Hepatocyte (in vitro differentiated cells): ENCODE measurements at regions not wholly inside any gene's neighbourhood (a gene's known extent, or its start where the extent isn't known, plus 50 kb on each side); places are given as distances from the start of the nearest gene placed in this dataset.

Source experiments
- DNase-seq: peaks from one replicate; pipeline ENCODE4 v3.0.0-alpha.2; 2016; ENCODE audit warnings: low spot score
- H2AFZ ChIP-seq: fragments of 200-600 bp; sonication (generic); 2 replicates; pipeline ENCODE4 v1.6.0; 2016; ENCODE audit warnings: antibody characterized with exemption, mild to moderate bottlenecking
- H3K27ac ChIP-seq: fragments of 200-600 bp; sonication (generic); 2 replicates; pipeline ENCODE4 v1.5.1; 2016; ENCODE audit warnings: mild to moderate bottlenecking
- H3K27me3 ChIP-seq: fragments of 200-600 bp; sonication (generic); 2 replicates; pipeline ENCODE4 v1.6.1; 2016
- H3K36me3 ChIP-seq: fragments of 200-600 bp; sonication (generic); replicated peaks from 2 replicates; pipeline ENCODE4 v1.5.1; 2016; ENCODE audit warnings: low read depth; ENCODE audit not compliant: insufficient read depth
- H3K4me1 ChIP-seq: fragments of 200-600 bp; sonication (generic); 2 replicates; pipeline ENCODE4 v1.5.1; 2016; ENCODE audit warnings: mild to moderate bottlenecking, moderate library complexity; ENCODE audit not compliant: insufficient read depth
- H3K4me2 ChIP-seq: fragments of 200-600 bp; sonication (generic); 2 replicates; pipeline ENCODE4 v1.6.0; 2016
- H3K4me3 ChIP-seq: fragments of 200-600 bp; sonication (generic); 2 replicates; pipeline ENCODE4 v1.5.1; 2016; ENCODE audit warnings: mild to moderate bottlenecking
- H3K79me2 ChIP-seq: fragments of 200-600 bp; sonication (generic); 2 replicates; pipeline ENCODE4 v1.6.0; 2017; ENCODE audit warnings: mild to moderate bottlenecking
- H3K9me2 ChIP-seq: fragments of 200-600 bp; sonication (generic); replicated peaks from 2 replicates; pipeline ENCODE4 v1.6.0; 2017; ENCODE audit warnings: mild to moderate bottlenecking; ENCODE audit not compliant: insufficient read depth
- H3K9me3 ChIP-seq: fragments of 200-600 bp; sonication (generic); 2 replicates; pipeline ENCODE4 v1.5.1; 2016; ENCODE audit warnings: low read depth, mild to moderate bottlenecking
- H4K20me1 ChIP-seq: fragments of 200-600 bp; sonication (generic); 2 replicates; pipeline ENCODE4 v1.6.0; 2016; ENCODE audit warnings: mild to moderate bottlenecking; ENCODE audit not compliant: insufficient read depth, poor library complexity, severe bottlenecking
- EZH2 ChIP-seq: fragments of 200-600 bp; sonication (generic); IDR thresholded peaks from 2 replicates; pipeline ENCODE4 v1.6.1; 2016; ENCODE audit warnings: antibody characterized with exemption, mild to moderate bottlenecking, borderline replicate concordance
- EZH2phosphoT487 ChIP-seq: fragments of 200-600 bp; sonication (generic); IDR thresholded peaks from one replicate; pipeline ENCODE4 v1.6.1; 2018; ENCODE audit warnings: antibody characterized with exemption, mild to moderate bottlenecking, low read depth, moderate library complexity; ENCODE audit not compliant: unreplicated experiment, severe bottlenecking
- WGBS: methylation state at CpG from one replicate; pipeline ENCODE4 v1.1.6; 2016; ENCODE audit warnings: low lambda C conversion rate; ENCODE audit errors: missing lambda C conversion rate; 5-methylcytosine and 5-hydroxymethylcytosine counted together
- TF ChIP-seq, protein P1 (sequence below): fragments of 200-600 bp; sonication (generic); IDR thresholded peaks from 2 replicates; pipeline ENCODE4 v1.5.1; 2016; ENCODE audit warnings: antibody characterized with exemption, mild to moderate bottlenecking; ENCODE audit not compliant: poor library complexity

DNA sequence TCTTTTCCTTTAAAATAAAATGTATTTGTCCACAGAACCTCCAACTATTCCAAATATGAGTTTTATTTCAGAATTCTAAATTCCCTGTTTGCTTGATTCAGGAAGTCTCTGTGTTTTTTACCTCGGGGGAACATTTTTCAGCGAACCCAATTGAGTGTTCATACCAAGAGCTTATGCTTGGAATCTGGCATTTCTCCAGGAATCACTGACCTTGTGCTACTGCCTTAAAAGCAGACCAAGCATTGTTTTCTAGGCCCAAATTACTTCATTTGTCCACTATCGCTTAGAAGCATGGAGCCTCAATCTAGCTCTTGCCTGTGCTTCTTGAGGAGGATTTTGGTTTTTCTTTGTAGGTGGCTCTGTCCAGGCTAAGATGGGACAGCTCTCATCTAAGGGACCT, 59.4 kb downstream of the EBLN1 start:
- Histone ChIP-seq H3K79me2 (no peaks in the 10 kb centered on the region), H3K27ac (no peak overlapping the region), H2AFZ (no peak overlapping the region), H3K9me2 (no peaks in the 10 kb centered on the region), H4K20me1 (no peaks in the 10 kb centered on the region), H3K4me3 (no peak overlapping the region), H3K4me1 (no peaks in the 10 kb centered on the region), H3K9me3 (no peaks in the 10 kb centered on the region), H3K27me3 (no peaks in the 10 kb centered on the region), H3K36me3 (no peaks in the 10 kb centered on the region), H3K4me2 (no peak overlapping the region)
- no peak for DNase-seq
- WGBS, result 77% methylated on average over 3 of the region's 3 CpGs
- no peak for TF ChIP-seq EZH2
- TF ChIP-seq, protein P1, sequence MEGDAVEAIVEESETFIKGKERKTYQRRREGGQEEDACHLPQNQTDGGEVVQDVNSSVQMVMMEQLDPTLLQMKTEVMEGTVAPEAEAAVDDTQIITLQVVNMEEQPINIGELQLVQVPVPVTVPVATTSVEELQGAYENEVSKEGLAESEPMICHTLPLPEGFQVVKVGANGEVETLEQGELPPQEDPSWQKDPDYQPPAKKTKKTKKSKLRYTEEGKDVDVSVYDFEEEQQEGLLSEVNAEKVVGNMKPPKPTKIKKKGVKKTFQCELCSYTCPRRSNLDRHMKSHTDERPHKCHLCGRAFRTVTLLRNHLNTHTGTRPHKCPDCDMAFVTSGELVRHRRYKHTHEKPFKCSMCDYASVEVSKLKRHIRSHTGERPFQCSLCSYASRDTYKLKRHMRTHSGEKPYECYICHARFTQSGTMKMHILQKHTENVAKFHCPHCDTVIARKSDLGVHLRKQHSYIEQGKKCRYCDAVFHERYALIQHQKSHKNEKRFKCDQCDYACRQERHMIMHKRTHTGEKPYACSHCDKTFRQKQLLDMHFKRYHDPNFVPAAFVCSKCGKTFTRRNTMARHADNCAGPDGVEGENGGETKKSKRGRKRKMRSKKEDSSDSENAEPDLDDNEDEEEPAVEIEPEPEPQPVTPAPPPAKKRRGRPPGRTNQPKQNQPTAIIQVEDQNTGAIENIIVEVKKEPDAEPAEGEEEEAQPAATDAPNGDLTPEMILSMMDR, result no peak
- TF ChIP-seq EZH2phosphoT487, result no peak

DNA sequence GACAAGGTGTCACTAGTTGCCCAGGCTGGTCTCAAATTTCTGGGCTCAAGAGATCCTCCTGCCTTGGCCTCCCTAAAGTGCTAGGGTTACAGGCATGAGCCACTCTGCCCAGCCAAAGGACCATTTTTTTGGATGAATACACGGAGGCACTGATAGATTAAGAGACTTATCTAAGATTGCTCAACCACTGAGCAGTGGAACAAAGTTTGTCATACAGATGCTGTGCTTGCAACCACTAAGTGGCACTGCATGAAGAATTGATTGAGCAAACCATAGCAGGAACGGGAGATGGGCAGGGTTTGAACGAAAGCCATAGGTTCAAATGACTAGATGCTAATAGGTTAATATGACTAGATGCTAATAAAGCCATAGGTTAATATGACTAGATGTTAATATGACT, 61.1 kb downstream of the EBLN1 start:
- H3K27me3 ChIP-seq, result no peaks in the 10 kb centered on the region
- H3K79me2 ChIP-seq, result no peaks in the 10 kb centered on the region
- H2AFZ ChIP-seq, result no peak overlapping the region
- H3K36me3 ChIP-seq, result no peaks in the 10 kb centered on the region
- H3K4me2 ChIP-seq, result no peak overlapping the region
- no peak for DNase-seq
- no peaks in the 10 kb centered on the region for H3K9me3 ChIP-seq
- H3K27ac ChIP-seq, result no peak overlapping the region
- 67% methylated on average over 3 of the region's 3 CpGs for WGBS
- no peaks in the 10 kb centered on the region for H3K4me1 ChIP-seq
- H3K4me3 ChIP-seq, result no peak overlapping the region
- no peaks in the 10 kb centered on the region for H4K20me1 ChIP-seq
- no peaks in the 10 kb centered on the region for H3K9me2 ChIP-seq
- TF ChIP-seq EZH2, result no peak
- TF ChIP-seq, protein P1, result no peak
- no peak for TF ChIP-seq EZH2phosphoT487

DNA sequence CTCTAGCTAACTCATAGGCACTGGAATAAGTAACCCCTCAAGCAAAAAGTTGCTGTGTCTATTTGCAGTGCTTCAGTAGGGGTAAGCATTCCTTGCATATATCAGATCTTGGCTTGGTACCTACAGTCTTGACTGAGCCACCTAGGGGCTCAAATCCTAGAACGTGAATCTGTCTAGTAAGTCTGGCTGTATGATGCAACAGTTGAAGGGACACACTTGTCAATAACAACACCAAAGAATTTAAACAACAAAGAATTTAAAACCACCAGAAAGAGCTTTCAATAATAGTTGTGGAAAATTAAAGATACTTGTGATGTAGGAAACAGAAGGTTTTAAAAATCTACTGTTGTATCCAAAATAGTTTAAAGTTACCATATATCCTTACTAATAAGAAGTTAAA, 65.4 kb downstream of the EBLN1 start:
- no peak overlapping the region for H3K4me2 ChIP-seq
- H3K4me3 ChIP-seq, result no peak overlapping the region
- no peak for DNase-seq
- H3K79me2 ChIP-seq, result no peaks in the 10 kb centered on the region
- no peaks in the 10 kb centered on the region for H3K9me3 ChIP-seq
- TF ChIP-seq EZH2 (no peak), EZH2phosphoT487 (no peak)
- TF ChIP-seq, protein P1, result no peak
- no peaks in the 10 kb centered on the region for H3K9me2 ChIP-seq
- H3K27me3 ChIP-seq, result no peaks in the 10 kb centered on the region
- H3K27ac ChIP-seq, result no peak overlapping the region
- no peaks in the 10 kb centered on the region for H3K36me3 ChIP-seq
- 92% methylated on average over 1 of the region's 1 CpG for WGBS
- H3K4me1 ChIP-seq, result no peaks in the 10 kb centered on the region
- H2AFZ ChIP-seq, result no peak overlapping the region
- no peaks in the 10 kb centered on the region for H4K20me1 ChIP-seq

DNA sequence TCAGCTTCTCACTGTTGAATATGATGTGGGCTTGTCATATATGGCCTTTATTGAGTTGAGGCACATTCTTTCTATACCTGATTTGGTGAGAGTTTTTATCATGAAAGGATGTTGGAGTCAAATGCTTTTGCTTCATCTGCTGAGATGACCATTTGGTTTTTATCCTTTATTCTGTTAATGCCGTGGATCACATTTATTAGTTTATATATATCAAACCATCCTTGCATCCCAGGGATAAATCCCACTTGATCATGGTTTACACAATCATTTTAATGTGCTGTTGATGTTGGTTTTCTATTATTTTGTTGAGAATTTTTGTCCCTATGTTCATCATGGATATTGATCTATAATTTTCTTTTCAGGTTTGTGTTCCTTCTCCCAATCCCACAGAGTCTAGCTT, 67.0 kb downstream of the EBLN1 start:
- Histone ChIP-seq H3K9me2 (no peaks in the 10 kb centered on the region), H3K36me3 (no peaks in the 10 kb centered on the region), H3K4me1 (no peaks in the 10 kb centered on the region), H4K20me1 (no peaks in the 10 kb centered on the region), H3K27ac (no peak overlapping the region), H3K79me2 (no peaks in the 10 kb centered on the region), H3K4me3 (no peak overlapping the region), H2AFZ (no peak overlapping the region), H3K27me3 (no peaks in the 10 kb centered on the region), H3K9me3 (no peaks in the 10 kb centered on the region), H3K4me2 (no peak overlapping the region)
- WGBS, result 89% methylated on average over 1 of the region's 1 CpG
- no peak for DNase-seq
- TF ChIP-seq EZH2, result no peak
